H9 (cell line): ENCODE measurements at regions not wholly inside any gene's neighbourhood (a gene's known extent, or its start where the extent isn't known, plus 50 kb on each side); places are given as distances from the start of the nearest gene placed in this dataset.

Experiments used
- DNase-seq: peaks from one replicate; pipeline ENCODE4 v3.0.0-alpha.2; 2017
- H2AFZ ChIP-seq: one replicate; pipeline ENCODE4 v1.6.1; 2013; ENCODE audit warnings: mild to moderate bottlenecking, low read length, control low read depth, moderate library complexity
- H2AK5ac ChIP-seq: 2 replicates; pipeline ENCODE4 v1.6.1; 2013; ENCODE audit warnings: low read length, control low read depth, mixed read lengths; ENCODE audit not compliant: insufficient read length
- H2BK120ac ChIP-seq: one replicate; pipeline ENCODE4 v1.6.1; 2013; ENCODE audit warnings: low read depth, mild to moderate bottlenecking, low read length, control low read depth, inconsistent platforms; ENCODE audit not compliant: poor library complexity, severe bottlenecking
- H2BK12ac ChIP-seq: 2 replicates; pipeline ENCODE4 v1.6.1; 2013; ENCODE audit warnings: low read length, control low read depth, mixed read lengths, low read depth; ENCODE audit not compliant: insufficient read length
- H2BK15ac ChIP-seq: 2 replicates; pipeline ENCODE4 v1.6.1; 2013; ENCODE audit warnings: low read depth, low read length, control low read depth
- H2BK20ac ChIP-seq: one replicate; pipeline ENCODE4 v1.6.1; 2013; ENCODE audit warnings: low read depth, mild to moderate bottlenecking, low read length, control low read depth, inconsistent platforms; ENCODE audit not compliant: poor library complexity, severe bottlenecking
- H2BK5ac ChIP-seq: 2 replicates; pipeline ENCODE4 v1.6.1; 2013; ENCODE audit warnings: low read length, control low read depth, mixed read lengths; ENCODE audit not compliant: insufficient read length
- H3K14ac ChIP-seq: 2 replicates; pipeline ENCODE4 v1.6.1; 2013; ENCODE audit warnings: low read length, control low read depth; ENCODE audit not compliant: insufficient read depth
- H3K18ac ChIP-seq: 2 replicates; pipeline ENCODE4 v1.6.1; 2013; ENCODE audit warnings: low read depth, mild to moderate bottlenecking, mixed read lengths, low read length, control low read depth; ENCODE audit not compliant: insufficient read length
- H3K23ac ChIP-seq: 2 replicates; pipeline ENCODE4 v1.6.1; 2013; ENCODE audit warnings: low read length, control low read depth, mixed read lengths, low read depth; ENCODE audit not compliant: insufficient read length
- H3K23me2 ChIP-seq: 2 replicates; pipeline ENCODE4 v1.6.1; 2013; ENCODE audit warnings: low read depth, mild to moderate bottlenecking, mixed read lengths, low read length, control low read depth; ENCODE audit not compliant: insufficient read length, poor library complexity, severe bottlenecking
- H3K27ac ChIP-seq: 2 replicates; pipeline ENCODE4 v1.5.1; 2013; ENCODE audit warnings: low read length, control low read depth, mixed read lengths, low read depth; ENCODE audit not compliant: insufficient read length
- H3K27me3 ChIP-seq: 2 replicates; pipeline ENCODE4 v1.6.1; 2013; ENCODE audit warnings: low read length, control low read depth, inconsistent platforms; ENCODE audit not compliant: insufficient read depth
- H3K4ac ChIP-seq: 2 replicates; pipeline ENCODE4 v1.6.1; 2013; ENCODE audit warnings: low read depth, mild to moderate bottlenecking, control low read depth, inconsistent platforms, low read length, moderate library complexity
- H3K4me1 ChIP-seq: 2 replicates; pipeline ENCODE4 v1.6.1; 2013; ENCODE audit warnings: low read length, control low read depth, inconsistent platforms; ENCODE audit not compliant: insufficient read depth
- H3K4me2 ChIP-seq: 2 replicates; pipeline ENCODE4 v1.6.1; 2013; ENCODE audit warnings: low read length, control low read depth, mixed read lengths; ENCODE audit not compliant: insufficient read length, insufficient read depth
- H3K56ac ChIP-seq: 2 replicates; pipeline ENCODE4 v1.6.1; 2013; ENCODE audit warnings: low read depth, mild to moderate bottlenecking, mixed read lengths, low read length, control low read depth; ENCODE audit not compliant: insufficient read length
- H3K79me1 ChIP-seq: 2 replicates; pipeline ENCODE4 v1.6.1; 2013; ENCODE audit warnings: low read depth, mild to moderate bottlenecking, moderate library complexity, low read length, control low read depth, inconsistent platforms; ENCODE audit not compliant: insufficient read depth, poor library complexity, severe bottlenecking
- H3K79me2 ChIP-seq: 2 replicates; pipeline ENCODE4 v1.6.1; 2013; ENCODE audit warnings: low read length, control low read depth, inconsistent platforms; ENCODE audit not compliant: insufficient read depth
- H3K9ac ChIP-seq: 2 replicates; pipeline ENCODE4 v1.6.1; 2013; ENCODE audit warnings: low read length, control low read depth, mixed read lengths; ENCODE audit not compliant: insufficient read length; ENCODE audit errors: extremely low read depth
- H3K9me3 ChIP-seq: one replicate; pipeline ENCODE4 v1.6.1; 2013; ENCODE audit warnings: low read depth, low read length, inconsistent platforms; ENCODE audit not compliant: control insufficient read depth
- H3T11ph ChIP-seq: one replicate; pipeline ENCODE4 v1.6.1; 2013; ENCODE audit warnings: mild to moderate bottlenecking, low read length, control low read depth, inconsistent platforms
- H4K20me1 ChIP-seq: one replicate; pipeline ENCODE4 v1.6.1; 2013; ENCODE audit not compliant: control insufficient read depth, insufficient read length, insufficient read depth
- H4K5ac ChIP-seq: 2 replicates; pipeline ENCODE4 v1.6.1; 2013; ENCODE audit warnings: low read depth, mild to moderate bottlenecking, mixed read lengths, low read length, control low read depth; ENCODE audit not compliant: insufficient read length
- H4K8ac ChIP-seq: replicated peaks from 2 replicates; pipeline ENCODE4 v1.6.1; 2013; ENCODE audit warnings: low read length, control low read depth, mixed read lengths, low read depth; ENCODE audit not compliant: insufficient read length
- H4K91ac ChIP-seq: 2 replicates; pipeline ENCODE4 v1.6.1; 2013; ENCODE audit warnings: low read depth, mild to moderate bottlenecking, moderate library complexity, mixed read lengths, low read length, control low read depth; ENCODE audit not compliant: insufficient read length
- H3K27ac Mint-ChIP-seq, 3 experiments: 2 replicates in 2 of 3; 3 replicates in 1 of 3; pipeline ENCODE4 v1.8.0; 2020 to 2021; ENCODE audit warnings: mixed read lengths in 3 of 3, mild to moderate bottlenecking in 1 of 3, moderate library complexity in 1 of 3
- H3K27me3 Mint-ChIP-seq: 2 replicates; pipeline ENCODE4 v1.8.0; 2021; ENCODE audit warnings: low read depth, mild to moderate bottlenecking, moderate library complexity, mixed read lengths
- H3K36me3 Mint-ChIP-seq, 3 experiments: 2 replicates in 2 of 3; 3 replicates in 1 of 3; pipeline ENCODE4 v1.8.0; 2020 to 2021; ENCODE audit warnings: low read depth in 3 of 3, mixed read lengths in 3 of 3; ENCODE audit not compliant: insufficient read depth in 1 of 3
- H3K4me1 Mint-ChIP-seq, 2 experiments: 2 replicates each; pipeline ENCODE4 v1.8.0; 2020; ENCODE audit warnings: mixed read lengths in 2 of 2
- H3K4me3 Mint-ChIP-seq, 2 experiments: 2 replicates in 1 of 2; 3 replicates in 1 of 2; pipeline ENCODE4 v1.8.0; 2020 to 2021; ENCODE audit warnings: mild to moderate bottlenecking in 2 of 2, mixed read lengths in 2 of 2, moderate library complexity in 1 of 2
- H3K9me3 Mint-ChIP-seq, 2 experiments: 2 replicates in 1 of 2; 3 replicates in 1 of 2; pipeline ENCODE4 v1.8.0; 2020; ENCODE audit warnings: mild to moderate bottlenecking in 2 of 2, mixed read lengths in 2 of 2, moderate library complexity in 1 of 2
- WGBS: extraction: QIAGEN DNeasy Blood & Tissue Kit; methylation state at CpG from one replicate; pipeline ENCODE4 v1.1.7; 2013; ENCODE audit warnings: missing lambda C conversion rate, low lambda C conversion rate, mixed read lengths; ENCODE audit not compliant: insufficient read length; ENCODE audit errors: extremely low coverage; 5-methylcytosine and 5-hydroxymethylcytosine counted together
- TF ChIP-seq, protein P1 (sequence below): fragments of 200-600 bp; sonication (generic); conservative IDR thresholded peaks from 3 replicates; pipeline ENCODE4 v1.8.0; 2021; ENCODE audit warnings: antibody characterized with exemption, mild to moderate bottlenecking

- DNase-seq = no peak
- H3T11ph ChIP-seq = no peak overlapping the region
- WGBS = no CpG with 5 or more reads among the region's 4 CpGs
- no peak overlapping the region for H2BK120ac ChIP-seq
- TF ChIP-seq, protein P1, sequence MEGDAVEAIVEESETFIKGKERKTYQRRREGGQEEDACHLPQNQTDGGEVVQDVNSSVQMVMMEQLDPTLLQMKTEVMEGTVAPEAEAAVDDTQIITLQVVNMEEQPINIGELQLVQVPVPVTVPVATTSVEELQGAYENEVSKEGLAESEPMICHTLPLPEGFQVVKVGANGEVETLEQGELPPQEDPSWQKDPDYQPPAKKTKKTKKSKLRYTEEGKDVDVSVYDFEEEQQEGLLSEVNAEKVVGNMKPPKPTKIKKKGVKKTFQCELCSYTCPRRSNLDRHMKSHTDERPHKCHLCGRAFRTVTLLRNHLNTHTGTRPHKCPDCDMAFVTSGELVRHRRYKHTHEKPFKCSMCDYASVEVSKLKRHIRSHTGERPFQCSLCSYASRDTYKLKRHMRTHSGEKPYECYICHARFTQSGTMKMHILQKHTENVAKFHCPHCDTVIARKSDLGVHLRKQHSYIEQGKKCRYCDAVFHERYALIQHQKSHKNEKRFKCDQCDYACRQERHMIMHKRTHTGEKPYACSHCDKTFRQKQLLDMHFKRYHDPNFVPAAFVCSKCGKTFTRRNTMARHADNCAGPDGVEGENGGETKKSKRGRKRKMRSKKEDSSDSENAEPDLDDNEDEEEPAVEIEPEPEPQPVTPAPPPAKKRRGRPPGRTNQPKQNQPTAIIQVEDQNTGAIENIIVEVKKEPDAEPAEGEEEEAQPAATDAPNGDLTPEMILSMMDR = no peak
- Mint-ChIP-seq H3K27me3 (peaks cover 32% of the 10 kb centered on the region), H3K27ac (no peak overlapping the region), H3K4me1 (no peaks in the 10 kb centered on the region; a peak in 1 of 4 replicates), H3K4me3 (no peak overlapping the region), H3K9me3 (no peaks in the 10 kb centered on the region), H3K36me3 (no peaks in the 10 kb centered on the region)
- H2AK5ac ChIP-seq = no peak overlapping the region
- no peak overlapping the region for H3K9ac ChIP-seq
- H2BK5ac ChIP-seq = no peak overlapping the region
- no peak overlapping the region for H4K5ac ChIP-seq
- no peaks in the 10 kb centered on the region for H3K79me2 ChIP-seq
- H2AFZ ChIP-seq = no peak overlapping the region
- H3K23ac ChIP-seq = no peak overlapping the region
- H3K4me1 ChIP-seq = no peaks in the 10 kb centered on the region
- H3K14ac ChIP-seq = no peak overlapping the region
- H4K91ac ChIP-seq = no peak overlapping the region
- no peaks in the 10 kb centered on the region for H3K79me1 ChIP-seq
- H2BK20ac ChIP-seq = no peak overlapping the region
- H3K18ac ChIP-seq = no peak overlapping the region
- peaks cover 4% of the 10 kb centered on the region; the same call in 1 of the 2 replicates for H3K27me3 ChIP-seq
- H3K27ac ChIP-seq = no peak overlapping the region
- H3K9me3 ChIP-seq = no peaks in the 10 kb centered on the region
- no peak overlapping the region for H3K4me2 ChIP-seq
- no peak overlapping the region for H3K4ac ChIP-seq
- no peaks in the 10 kb centered on the region for H3K23me2 ChIP-seq
- H3K56ac ChIP-seq = no peak overlapping the region
- no peaks in the 10 kb centered on the region for H4K20me1 ChIP-seq
- no peak overlapping the region for H2BK12ac ChIP-seq
- H2BK15ac ChIP-seq = no peak overlapping the region
- H4K8ac ChIP-seq = no peak overlapping the region
Observed at GRCh38 chr17:71039391-71039790, 870.1 kb downstream of the KCNJ2 start.
